Osteoblast (primary cell): ENCODE measurements at regions not wholly inside any gene's neighbourhood (a gene's known extent, or its start where the extent isn't known, plus 50 kb on each side); places are given as distances from the start of the nearest gene placed in this dataset.
A peak's percentile ranks its signal among the peaks of the same experiment; 100 is the strongest.

Source experiments
- DNase-seq: peaks from one replicate; pipeline ENCODE4 v3.0.0; 2011; ENCODE audit warnings: low spot score, mixed read lengths; ENCODE audit not compliant: insufficient read length; ENCODE audit errors: missing footprints
- H2AFZ ChIP-seq: 2 replicates; pipeline ENCODE4 v1.6.0; 2011; ENCODE audit warnings: mild to moderate bottlenecking, low read length
- H3K27ac ChIP-seq: 2 replicates; pipeline ENCODE4 v1.5.1; 2011; ENCODE audit warnings: mild to moderate bottlenecking, low read depth, low read length, moderate library complexity
- H3K27me3 ChIP-seq: 2 replicates; pipeline ENCODE4 v1.6.0; 2012; ENCODE audit warnings: mild to moderate bottlenecking, control low read depth, inconsistent platforms, low read length, moderate library complexity; ENCODE audit not compliant: insufficient read depth
- H3K36me3 ChIP-seq: 2 replicates; pipeline ENCODE4 v1.5.1; 2011; ENCODE audit warnings: mild to moderate bottlenecking, low read length, control low read depth, moderate library complexity; ENCODE audit not compliant: insufficient read depth
- H3K4me1 ChIP-seq: 2 replicates; pipeline ENCODE4 v1.5.1; 2011; ENCODE audit warnings: mild to moderate bottlenecking, low read length, control low read depth, moderate library complexity; ENCODE audit not compliant: insufficient read depth
- H3K4me2 ChIP-seq: 2 replicates; pipeline ENCODE4 v1.6.0; 2011; ENCODE audit warnings: mild to moderate bottlenecking, low read length; ENCODE audit not compliant: insufficient read depth
- H3K4me3 ChIP-seq: fragments of 200-600 bp; sonication (generic); 3 replicates; pipeline ENCODE4 v1.5.1; 2012; ENCODE audit warnings: mild to moderate bottlenecking, low read length, inconsistent platforms; ENCODE audit not compliant: insufficient read depth
- H3K79me2 ChIP-seq: 2 replicates; pipeline ENCODE4 v1.6.0; 2012; ENCODE audit warnings: mild to moderate bottlenecking, low read length, control low read depth, inconsistent platforms; ENCODE audit not compliant: insufficient read depth
- H3K9me3 ChIP-seq: 2 replicates; pipeline ENCODE4 v1.5.1; 2011; ENCODE audit warnings: low read depth, low read length, control low read depth
- H4K20me1 ChIP-seq: 2 replicates; pipeline ENCODE4 v1.6.0; 2012; ENCODE audit warnings: mild to moderate bottlenecking, low read length, control low read depth; ENCODE audit not compliant: insufficient read depth
- TF ChIP-seq, protein P1 (sequence below): IDR thresholded peaks from 2 replicates; pipeline ENCODE4 v1.5.1; 2011; ENCODE audit warnings: mild to moderate bottlenecking, low read depth, low read length, moderate library complexity; ENCODE audit errors: extremely low read depth

DNA sequence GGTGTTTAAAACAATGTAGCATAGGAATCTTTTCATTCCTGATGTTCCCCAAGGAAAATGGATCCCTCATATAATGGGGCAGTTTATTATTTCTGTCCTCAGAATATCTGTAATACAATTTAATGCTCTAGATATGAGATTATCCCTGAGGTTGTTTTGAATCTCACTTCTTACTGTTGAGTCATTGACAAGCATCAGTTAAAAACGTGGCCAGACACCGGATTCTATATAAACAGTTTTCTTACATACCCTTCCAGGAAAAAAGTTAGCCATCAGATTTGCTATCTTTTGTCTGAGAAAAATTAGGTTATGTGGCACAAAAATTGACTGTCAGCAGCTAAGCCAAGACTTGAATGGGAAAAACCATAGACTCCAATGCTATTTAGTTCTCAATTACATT lies 539.8 kb upstream of the CELF2 start:
- H4K20me1 ChIP-seq: no peaks in the 10 kb centered on the region
- no peak overlapping the region for H2AFZ ChIP-seq
- H3K4me1 ChIP-seq: no peaks in the 10 kb centered on the region
- no peaks in the 10 kb centered on the region for H3K36me3 ChIP-seq
- H3K27me3 ChIP-seq: no peaks in the 10 kb centered on the region
- DNase-seq: no peak
- H3K4me2 ChIP-seq: no peak overlapping the region
- H3K79me2 ChIP-seq: no peaks in the 10 kb centered on the region
- H3K9me3 ChIP-seq: no peaks in the 10 kb centered on the region
- H3K27ac ChIP-seq: no peak overlapping the region
- TF ChIP-seq, protein P1, sequence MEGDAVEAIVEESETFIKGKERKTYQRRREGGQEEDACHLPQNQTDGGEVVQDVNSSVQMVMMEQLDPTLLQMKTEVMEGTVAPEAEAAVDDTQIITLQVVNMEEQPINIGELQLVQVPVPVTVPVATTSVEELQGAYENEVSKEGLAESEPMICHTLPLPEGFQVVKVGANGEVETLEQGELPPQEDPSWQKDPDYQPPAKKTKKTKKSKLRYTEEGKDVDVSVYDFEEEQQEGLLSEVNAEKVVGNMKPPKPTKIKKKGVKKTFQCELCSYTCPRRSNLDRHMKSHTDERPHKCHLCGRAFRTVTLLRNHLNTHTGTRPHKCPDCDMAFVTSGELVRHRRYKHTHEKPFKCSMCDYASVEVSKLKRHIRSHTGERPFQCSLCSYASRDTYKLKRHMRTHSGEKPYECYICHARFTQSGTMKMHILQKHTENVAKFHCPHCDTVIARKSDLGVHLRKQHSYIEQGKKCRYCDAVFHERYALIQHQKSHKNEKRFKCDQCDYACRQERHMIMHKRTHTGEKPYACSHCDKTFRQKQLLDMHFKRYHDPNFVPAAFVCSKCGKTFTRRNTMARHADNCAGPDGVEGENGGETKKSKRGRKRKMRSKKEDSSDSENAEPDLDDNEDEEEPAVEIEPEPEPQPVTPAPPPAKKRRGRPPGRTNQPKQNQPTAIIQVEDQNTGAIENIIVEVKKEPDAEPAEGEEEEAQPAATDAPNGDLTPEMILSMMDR: no peak
- H3K4me3 ChIP-seq: no peak overlapping the region

DNA sequence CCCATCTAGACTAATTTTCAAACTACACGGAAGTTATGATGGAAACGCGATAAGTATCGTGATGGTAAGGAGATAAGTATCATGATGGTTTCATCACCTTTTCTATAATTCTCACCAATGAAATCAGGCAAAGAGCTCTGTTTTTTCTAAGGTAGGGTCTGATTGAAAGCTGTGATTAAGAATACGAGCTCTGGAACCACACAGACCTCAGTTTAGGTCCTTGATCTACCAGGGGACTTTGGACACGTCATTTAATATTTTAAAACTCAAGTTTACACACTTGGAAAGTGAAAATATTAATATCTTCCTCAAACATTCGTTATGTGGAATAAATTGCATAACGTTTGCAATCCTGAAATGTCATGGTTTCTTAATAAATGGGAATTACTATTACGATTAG lies 538.2 kb upstream of the CELF2 start:
- H3K4me1 ChIP-seq: no peaks in the 10 kb centered on the region
- H2AFZ ChIP-seq: no peak overlapping the region
- no peaks in the 10 kb centered on the region for H3K27me3 ChIP-seq
- H3K4me2 ChIP-seq: no peak overlapping the region
- no peak overlapping the region for H3K4me3 ChIP-seq
- no peaks in the 10 kb centered on the region for H3K79me2 ChIP-seq
- no peaks in the 10 kb centered on the region for H3K36me3 ChIP-seq
- DNase-seq: no peak
- no peaks in the 10 kb centered on the region for H3K9me3 ChIP-seq
- TF ChIP-seq, protein P1: no peak
- no peaks in the 10 kb centered on the region for H4K20me1 ChIP-seq
- no peak overlapping the region for H3K27ac ChIP-seq

DNA sequence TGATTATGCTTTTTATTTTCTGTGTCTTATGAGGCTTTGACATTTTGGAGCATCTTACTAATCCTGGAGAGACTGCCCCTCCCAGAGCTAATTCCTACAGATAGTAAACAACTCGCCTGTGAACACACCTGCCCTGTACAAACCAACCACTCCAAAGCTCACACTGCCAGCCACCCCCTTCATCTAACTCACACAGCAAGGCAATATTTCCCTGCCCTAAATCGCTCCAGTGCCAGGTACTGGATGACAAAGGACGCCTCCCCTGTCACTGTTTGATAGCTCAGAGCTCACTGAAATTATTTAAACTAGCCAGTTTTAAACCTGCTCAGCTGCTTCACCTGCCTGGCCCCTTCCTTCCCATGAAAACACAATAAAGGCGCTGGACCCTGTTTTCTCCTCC lies 535.1 kb upstream of the CELF2 start:
- Histone ChIP-seq H4K20me1 (no peaks in the 10 kb centered on the region), H3K4me1 (no peaks in the 10 kb centered on the region), H3K4me2 (no peak overlapping the region), H3K9me3 (no peaks in the 10 kb centered on the region), H2AFZ (no peak overlapping the region), H3K79me2 (no peaks in the 10 kb centered on the region), H3K36me3 (no peaks in the 10 kb centered on the region), H3K4me3 (no peak overlapping the region), H3K27me3 (no peaks in the 10 kb centered on the region), H3K27ac (no peak overlapping the region)
- TF ChIP-seq, protein P1: no peak
- no peak for DNase-seq

DNA sequence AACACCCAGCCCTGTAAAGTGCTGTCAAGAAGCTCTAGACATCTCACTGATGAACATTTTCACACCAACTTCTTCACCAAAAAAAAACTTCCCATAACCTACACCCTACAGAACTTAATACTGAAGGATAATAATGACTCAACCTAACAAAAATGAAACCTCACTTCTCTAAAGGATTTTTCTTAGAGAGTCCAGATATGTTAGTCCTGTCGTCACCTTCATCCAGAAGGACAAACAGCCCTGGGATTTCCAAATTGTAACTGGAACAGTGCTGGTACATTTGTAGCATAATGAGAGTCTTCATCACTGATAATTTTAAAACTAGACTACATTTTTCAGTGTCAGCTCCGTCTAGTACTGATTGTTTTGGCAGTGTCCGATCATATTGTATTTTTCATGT lies 528.6 kb upstream of the CELF2 start:
- Histone ChIP-seq H3K4me3 (no peak overlapping the region), H3K4me2 (no peak overlapping the region), H3K27ac (no peak overlapping the region), H3K27me3 (no peaks in the 10 kb centered on the region), H3K9me3 (no peaks in the 10 kb centered on the region), H3K4me1 (no peaks in the 10 kb centered on the region), H3K79me2 (no peaks in the 10 kb centered on the region), H3K36me3 (no peaks in the 10 kb centered on the region), H4K20me1 (no peaks in the 10 kb centered on the region), H2AFZ (no peak overlapping the region)
- peak; percentile 37 for DNase-seq
- TF ChIP-seq, protein P1: no peak
